Heart right ventricle (tissue), 16 donors: ENCODE measurements at regions not wholly inside any gene's neighbourhood (a gene's known extent, or its start where the extent isn't known, plus 50 kb on each side); places are given as distances from the start of the nearest gene placed in this dataset.

ENCODE experiments used
- ATAC-seq, 8 donors: fragments of 200-7000 bp; cut with Tn5 transposase; one replicate each; pipeline ENCODE4 v1.9.1; 2020; ENCODE audit warnings: mild to moderate bottlenecking in 8 of 8, moderate library complexity in 8 of 8, moderate number of reproducible peaks in 1 of 8
- DNase-seq, 2 donors: peaks; one replicate each; pipeline ENCODE4 v3.0.0-alpha.2; 2020
- H3K27ac ChIP-seq, 10 donors: fragments of 200-600 bp; sonication (generic) in 2 of 10; one replicate each; pipeline versions ENCODE4 v1.5.0 to v1.8.0; 2020 to 2022; ENCODE audit warnings: mild to moderate bottlenecking in 3 of 10
- H3K27me3 ChIP-seq, 7 donors: fragments of 200-600 bp; one replicate each; pipeline ENCODE4 v1.8.0; 2021 to 2022; ENCODE audit warnings: mild to moderate bottlenecking in 2 of 7
- H3K36me3 ChIP-seq, 9 donors: fragments of 200-600 bp; sonication (generic) in 1 of 9; one replicate each; pipeline versions ENCODE4 v1.5.0 to v1.8.0; 2020 to 2022; ENCODE audit warnings: mild to moderate bottlenecking in 2 of 9
- H3K4me1 ChIP-seq, 9 donors: fragments of 200-600 bp; sonication (generic) in 1 of 9; one replicate each; pipeline versions ENCODE4 v1.5.0 to v1.8.0; 2020 to 2022; ENCODE audit warnings: mild to moderate bottlenecking in 4 of 9
- H3K4me3 ChIP-seq, 10 donors: fragments of 200-600 bp; sonication (generic) in 2 of 10; one replicate each; pipeline versions ENCODE4 v1.5.0 to v1.8.0; 2020 to 2022; ENCODE audit warnings: mild to moderate bottlenecking in 7 of 10, moderate library complexity in 2 of 10
- H3K9me3 ChIP-seq, 11 donors: fragments of 200-600 bp in 10 of 11; sonication (generic) in 2 of 11; one replicate each; pipeline versions ENCODE4 v1.5.0 to v1.8.0; 2013 to 2022; ENCODE audit warnings: mild to moderate bottlenecking in 2 of 11, control low read depth in 1 of 11, moderate library complexity in 1 of 11
- WGBS, 2 donors: extraction: QIAGEN DNeasy Blood & Tissue Kit; methylation state at CpG; one replicate each; pipeline ENCODE4 v1.1.7; 2013; ENCODE audit warnings: inconsistent platforms in 1 of 2; 5-methylcytosine and 5-hydroxymethylcytosine counted together
- intact Hi-C, 10 donors: fragments of 100-400 bp; cut with DNase I; formaldehyde crosslinking; loops; one replicate each; pipeline versions ENCODE4 v1.11.1 to v1.14.2; 2022
- TF ChIP-seq, protein P1 (sequence below), 9 donors: fragments of 200-600 bp; sonication (generic) in 2 of 9; IDR thresholded peaks; one replicate each; pipeline versions ENCODE4 v1.5.0 to v1.8.0; 2021 to 2022; ENCODE audit warnings: antibody characterized with exemption in 9 of 9, mild to moderate bottlenecking in 5 of 9, moderate library complexity in 1 of 9
- donor health status: Arrhythmogenic right ventricular cardiomyopathy.
- donor health status: ischemic (EF 13 %, LVEDD 7.1; RV severe dilation, severe dysfunction).
- donor health status: healthy with polysubstance abuse.
- donor health status: DM: no; HTN: yes; CAD: no.
- donor health status: DM: no; HTN: no; CAD: no.
- donor health status: ischemic (EF 25% LVEDD 6.9; RV normal size, moderate dysfunction).
- donor health status: ischemic (EF 25% LVEDD 5.7; RV mildly dilated, moderate dysfunction).
- donor health status: healthy.
- donor health status: DM: yes; HTN: yes; CAD: no.
- donor health status: Ischemic cardiomyopathy.
- donor health status: ischemic (EF 35%, LVEDD 5.7; RV mildly dilated, moderate dysfunction).
- donor health status: nonischemic (EF 11% LVEDD 7.7; RV severe dilation, severe dysfunction).
- donor health status: DM: yes; HTN: yes; CAD: no.
- donor health status: PGD.
- donor health status: ischemic (EF 29% LVEDD 5.4; RV normal size, mild dysfunction).
- donor health status: nonischemic (EF 23%, LVEDD 6.1; RV moderate dilation, normal function).

DNA sequence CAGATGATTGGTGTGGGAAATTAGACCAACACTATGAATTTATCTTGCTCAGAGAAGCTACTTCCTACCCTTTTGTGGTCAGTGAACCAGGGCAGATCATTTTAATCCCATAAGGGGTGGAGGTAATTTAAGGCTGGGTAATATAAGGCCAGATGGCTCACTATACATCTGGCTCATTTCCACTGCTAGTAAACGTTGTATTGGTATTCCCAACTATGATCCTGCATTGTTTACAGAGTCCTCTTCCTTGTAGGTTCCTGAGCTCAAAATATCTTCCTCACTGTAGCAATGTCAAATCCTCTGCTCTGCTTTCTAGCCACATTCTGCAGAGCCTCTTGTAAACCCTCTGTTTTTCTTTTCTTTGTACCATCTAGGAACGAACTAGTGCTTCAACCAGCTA lies 93.0 kb upstream of the MGAT4C start:
- no peak overlapping the region for H3K4me3 ChIP-seq
- intact Hi-C loops: no loop called here
- H3K9me3 ChIP-seq: peaks cover 0 to 4% (median 0%) of the 10 kb centered on the region in 11 donors
- H3K4me1 ChIP-seq: no peaks in the 10 kb centered on the region
- TF ChIP-seq, protein P1, sequence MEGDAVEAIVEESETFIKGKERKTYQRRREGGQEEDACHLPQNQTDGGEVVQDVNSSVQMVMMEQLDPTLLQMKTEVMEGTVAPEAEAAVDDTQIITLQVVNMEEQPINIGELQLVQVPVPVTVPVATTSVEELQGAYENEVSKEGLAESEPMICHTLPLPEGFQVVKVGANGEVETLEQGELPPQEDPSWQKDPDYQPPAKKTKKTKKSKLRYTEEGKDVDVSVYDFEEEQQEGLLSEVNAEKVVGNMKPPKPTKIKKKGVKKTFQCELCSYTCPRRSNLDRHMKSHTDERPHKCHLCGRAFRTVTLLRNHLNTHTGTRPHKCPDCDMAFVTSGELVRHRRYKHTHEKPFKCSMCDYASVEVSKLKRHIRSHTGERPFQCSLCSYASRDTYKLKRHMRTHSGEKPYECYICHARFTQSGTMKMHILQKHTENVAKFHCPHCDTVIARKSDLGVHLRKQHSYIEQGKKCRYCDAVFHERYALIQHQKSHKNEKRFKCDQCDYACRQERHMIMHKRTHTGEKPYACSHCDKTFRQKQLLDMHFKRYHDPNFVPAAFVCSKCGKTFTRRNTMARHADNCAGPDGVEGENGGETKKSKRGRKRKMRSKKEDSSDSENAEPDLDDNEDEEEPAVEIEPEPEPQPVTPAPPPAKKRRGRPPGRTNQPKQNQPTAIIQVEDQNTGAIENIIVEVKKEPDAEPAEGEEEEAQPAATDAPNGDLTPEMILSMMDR (IDR thresholded peaks at IDR 0.05): no peak
- ATAC-seq: no peak
- no peaks in the 10 kb centered on the region for H3K27me3 ChIP-seq
- 42 to 59% methylated on average over 2 of the region's 2 CpGs for WGBS, 2 donors
- no peak for DNase-seq
- H3K36me3 ChIP-seq: no peaks in the 10 kb centered on the region
- no peak overlapping the region for H3K27ac ChIP-seq

- no peaks in the 10 kb centered on the region for H3K36me3 ChIP-seq
- no peak overlapping the region for H3K27ac ChIP-seq
- H3K4me1 ChIP-seq: no peaks in the 10 kb centered on the region
- H3K27me3 ChIP-seq: no peaks in the 10 kb centered on the region
- TF ChIP-seq, protein P1 (IDR thresholded peaks at IDR 0.05): no peak
- H3K9me3 ChIP-seq: no peaks in the 10 kb centered on the region
- ATAC-seq (no peak), DNase-seq (no peak)
- intact Hi-C loops: no loop called here
- WGBS, 2 donors: 64 to 73% methylated on average over 2 of the region's 2 CpGs
- no peak overlapping the region for H3K4me3 ChIP-seq
Observed at GRCh38 chr12:86333955-86334522, 77.8 kb upstream of the MGAT4C start.

- no peaks in the 10 kb centered on the region for H3K27me3 ChIP-seq
- intact Hi-C loops: no loop called here
- H3K36me3 ChIP-seq: no peaks in the 10 kb centered on the region
- 39 to 64% methylated on average over 2 of the region's 2 CpGs for WGBS, 2 donors
- no peak overlapping the region for H3K27ac ChIP-seq
- H3K4me3 ChIP-seq: no peak overlapping the region
- H3K4me1 ChIP-seq: no peaks in the 10 kb centered on the region
- TF ChIP-seq, protein P1 (IDR thresholded peaks at IDR 0.05): no peak
- DNase-seq (no peak), ATAC-seq (no peak)
- no peaks in the 10 kb centered on the region for H3K9me3 ChIP-seq
Observed at GRCh38 chr12:86331457-86331856, 75.3 kb upstream of the MGAT4C start.

- WGBS, 2 donors: 72 to 81% methylated on average over 4 of the region's 4 CpGs
- ATAC-seq (no peak), DNase-seq (no peak)
- Histone ChIP-seq H3K27me3 (no peaks in the 10 kb centered on the region), H3K4me3 (no peak overlapping the region), H3K36me3 (no peaks in the 10 kb centered on the region), H3K27ac (no peak overlapping the region), H3K4me1 (no peaks in the 10 kb centered on the region), H3K9me3 (no peaks in the 10 kb centered on the region)
- TF ChIP-seq, protein P1 (IDR thresholded peaks at IDR 0.05): no peak
- intact Hi-C loops: no loop called here
Observed at GRCh38 chr12:86331012-86331411, 74.8 kb upstream of the MGAT4C start.
